Muscle of leg (tissue), 3 donors: ENCODE measurements at regions not wholly inside any gene's neighbourhood (a gene's known extent, or its start where the extent isn't known, plus 50 kb on each side); places are given as distances from the start of the nearest gene placed in this dataset.
A peak's percentile ranks its signal among the peaks of the same experiment; 100 is the strongest.
"Not testable (repeated sequence)": the region's sequence is repeated elsewhere in the genome, so short reads cannot be mapped to it uniquely, and the experiment has no call there.

Experiments used
- DNase-seq: peaks from one replicate; pipeline ENCODE4 v3.0.0; 2013
- H3K27ac ChIP-seq: one replicate; pipeline ENCODE4 v1.5.1; 2013; ENCODE audit warnings: mild to moderate bottlenecking, low read length, control low read depth
- H3K27me3 ChIP-seq: one replicate; pipeline ENCODE4 v1.6.1; 2013; ENCODE audit warnings: low read length; ENCODE audit not compliant: control insufficient read depth, insufficient read depth
- H3K36me3 ChIP-seq: one replicate; pipeline ENCODE4 v1.6.1; 2013; ENCODE audit warnings: low read length; ENCODE audit not compliant: control insufficient read depth, insufficient read depth
- H3K4me1 ChIP-seq: one replicate; pipeline ENCODE4 v1.6.1; 2013; ENCODE audit warnings: low read length; ENCODE audit not compliant: control insufficient read depth, insufficient read depth
- H3K4me3 ChIP-seq: one replicate; pipeline ENCODE4 v1.5.1; 2013; ENCODE audit warnings: low read length, control low read depth
- H3K9me3 ChIP-seq: replicated peaks from 2 replicates; pipeline ENCODE4 v1.6.1; 2013; ENCODE audit warnings: low read depth, low read length; ENCODE audit not compliant: control insufficient read depth
- WGBS: methylation state at CpG from one replicate; pipeline ENCODE4 v1.1.5; 2013; ENCODE audit warnings: missing lambda C conversion rate; ENCODE audit not compliant: insufficient coverage; 5-methylcytosine and 5-hydroxymethylcytosine counted together

- 25% methylated on average over 1 of the region's 2 CpGs for WGBS
- H3K36me3 ChIP-seq, result no peaks in the 10 kb centered on the region
- H3K4me1 ChIP-seq, result peaks cover 5% of the 10 kb centered on the region
- H3K27ac ChIP-seq, result peak overlapping the region; percentile 42
- DNase-seq, result peak; percentile 75
- H3K27me3 ChIP-seq, result no peaks in the 10 kb centered on the region
- peaks cover 4% of the 10 kb centered on the region for H3K9me3 ChIP-seq
- no peak overlapping the region for H3K4me3 ChIP-seq
These were observed 408.5 kb downstream of the ZEB2 start for GRCh38 chr2:144111437-144111836.

GRCh38 chr2:144106104-144106503 is 413.8 kb downstream of the ZEB2 start:
- not testable (repeated sequence) for H3K27ac ChIP-seq, DNase-seq, H3K36me3 ChIP-seq, H3K27me3 ChIP-seq, H3K4me1 ChIP-seq, H3K4me3 ChIP-seq
- WGBS, result no CpG with 5 or more reads among the region's 3 CpGs
- H3K9me3 ChIP-seq, result peaks cover 12% of the 10 kb centered on the region

- no CpG with 5 or more reads among the region's 2 CpGs for WGBS
- H3K9me3 ChIP-seq, result peaks cover 12% of the 10 kb centered on the region
- H3K4me1 ChIP-seq, result peaks cover 4% of the 10 kb centered on the region
- H3K27me3 ChIP-seq, result no peaks in the 10 kb centered on the region
- H3K36me3 ChIP-seq, result no peaks in the 10 kb centered on the region
- H3K4me3 ChIP-seq, result no peak overlapping the region
- no peak overlapping the region for H3K27ac ChIP-seq
- no peak for DNase-seq
These were observed 417.5 kb downstream of the ZEB2 start for GRCh38 chr2:144102386-144102785.

- peak overlapping the region; percentile 24 for H3K27ac ChIP-seq
- no peaks in the 10 kb centered on the region for H3K27me3 ChIP-seq
- H3K4me3 ChIP-seq, result no peak overlapping the region
- peaks cover 10% of the 10 kb centered on the region for H3K9me3 ChIP-seq
- WGBS, result no CpG with 5 or more reads among the region's 6 CpGs
- no peaks in the 10 kb centered on the region for H3K36me3 ChIP-seq
- DNase-seq, result peak; percentile 39
- H3K4me1 ChIP-seq, result peaks cover 4% of the 10 kb centered on the region
These were observed 420.0 kb downstream of the ZEB2 start for GRCh38 chr2:144099780-144100377.

GRCh38 chr2:144099340-144099739 is 420.6 kb downstream of the ZEB2 start:
- H3K27ac ChIP-seq, result no peak overlapping the region
- no peaks in the 10 kb centered on the region for H3K27me3 ChIP-seq
- H3K36me3 ChIP-seq, result no peaks in the 10 kb centered on the region
- peaks cover 4% of the 10 kb centered on the region for H3K4me1 ChIP-seq
- DNase-seq, result no peak
- WGBS, result 81% methylated on average over 3 of the region's 4 CpGs
- no peak overlapping the region for H3K4me3 ChIP-seq
- peaks cover 6% of the 10 kb centered on the region for H3K9me3 ChIP-seq

GRCh38 chr2:144097440-144098225 is 422.3 kb downstream of the ZEB2 start:
- Histone ChIP-seq H3K27ac (no peak overlapping the region), H3K4me3 (no peak overlapping the region), H3K4me1 (peaks cover 4% of the 10 kb centered on the region), H3K36me3 (no peaks in the 10 kb centered on the region), H3K27me3 (no peaks in the 10 kb centered on the region), H3K9me3 (no peaks in the 10 kb centered on the region)
- WGBS, result 50% methylated on average over 2 of the region's 6 CpGs
- DNase-seq, result no peak

- Histone ChIP-seq H3K9me3 (no peaks in the 10 kb centered on the region), H3K27ac (no peak overlapping the region), H3K36me3 (no peaks in the 10 kb centered on the region), H3K27me3 (no peaks in the 10 kb centered on the region), H3K4me3 (no peak overlapping the region), H3K4me1 (peaks cover 4% of the 10 kb centered on the region)
- WGBS, result 67% methylated on average over 1 of the region's 2 CpGs
- no peak for DNase-seq
These were observed 423.4 kb downstream of the ZEB2 start for GRCh38 chr2:144096531-144096930.

- Histone ChIP-seq H3K4me3 (no peak overlapping the region), H3K36me3 (no peaks in the 10 kb centered on the region), H3K27ac (no peak overlapping the region), H3K9me3 (peaks cover 2% of the 10 kb centered on the region), H3K4me1 (no peaks in the 10 kb centered on the region), H3K27me3 (no peaks in the 10 kb centered on the region)
- no peak for DNase-seq
- no CpG with 5 or more reads among the region's 5 CpGs for WGBS
These were observed 425.3 kb downstream of the ZEB2 start for GRCh38 chr2:144094408-144095151.

GRCh38 chr2:144091622-144092021 is 428.3 kb downstream of the ZEB2 start:
- no peaks in the 10 kb centered on the region for H3K36me3 ChIP-seq
- H3K4me1 ChIP-seq, result no peaks in the 10 kb centered on the region
- H3K27me3 ChIP-seq, result no peaks in the 10 kb centered on the region
- H3K27ac ChIP-seq, result no peak overlapping the region
- peaks cover 2% of the 10 kb centered on the region for H3K9me3 ChIP-seq
- no peak overlapping the region for H3K4me3 ChIP-seq
- no CpG with 5 or more reads among the region's 3 CpGs for WGBS
- no peak for DNase-seq

- Histone ChIP-seq H3K27me3 (no peaks in the 10 kb centered on the region), H3K4me3 (no peak overlapping the region), H3K9me3 (peaks cover 2% of the 10 kb centered on the region), H3K36me3 (no peaks in the 10 kb centered on the region), H3K27ac (no peak overlapping the region), H3K4me1 (no peaks in the 10 kb centered on the region)
- no peak for DNase-seq
These were observed 431.1 kb downstream of the ZEB2 start for GRCh38 chr2:144088863-144089262.
